ENCODE measurements at regions not wholly inside any gene's neighbourhood (a gene's known extent, or its start where the extent isn't known, plus 50 kb on each side); places are given as distances from the start of the nearest gene placed in this dataset.

DNA sequence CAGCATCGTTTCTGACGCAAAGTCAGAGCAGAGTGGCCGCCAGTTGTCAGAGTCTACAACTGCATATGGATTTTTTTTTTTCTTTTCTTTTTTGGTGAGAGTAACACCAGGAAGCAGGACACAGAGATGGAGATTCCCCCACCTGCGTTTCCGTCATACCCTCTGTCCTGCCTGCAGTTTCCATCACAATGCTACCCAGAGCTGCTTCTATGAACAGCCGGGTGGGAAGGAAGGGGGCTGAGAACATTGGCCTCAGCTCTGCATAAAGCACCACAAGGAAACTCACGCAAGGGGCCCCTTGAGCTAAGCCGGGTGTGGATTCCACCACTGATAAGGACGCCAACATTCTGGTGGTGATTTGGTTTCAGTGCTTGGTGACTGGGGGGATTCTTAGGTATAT is 183.5 kb upstream of the AFDN start:
- TF ChIP-seq POLR2A (IDR thresholded peaks at IDR 0.05; ENCODE audit: low read depth, low read length): no peak
- TF ChIP-seq POLR2AphosphoS5 (IDR thresholded peaks at IDR 0.05; ENCODE audit: low read depth, low read length): no peak
- TF ChIP-seq TAF1 (IDR thresholded peaks at IDR 0.05; ENCODE audit: borderline replicate concordance, low read depth, low read length): no peak
- no peak for FAIRE-seq
- no peak for DNase-seq (ENCODE audit: insufficient read length)

DNA sequence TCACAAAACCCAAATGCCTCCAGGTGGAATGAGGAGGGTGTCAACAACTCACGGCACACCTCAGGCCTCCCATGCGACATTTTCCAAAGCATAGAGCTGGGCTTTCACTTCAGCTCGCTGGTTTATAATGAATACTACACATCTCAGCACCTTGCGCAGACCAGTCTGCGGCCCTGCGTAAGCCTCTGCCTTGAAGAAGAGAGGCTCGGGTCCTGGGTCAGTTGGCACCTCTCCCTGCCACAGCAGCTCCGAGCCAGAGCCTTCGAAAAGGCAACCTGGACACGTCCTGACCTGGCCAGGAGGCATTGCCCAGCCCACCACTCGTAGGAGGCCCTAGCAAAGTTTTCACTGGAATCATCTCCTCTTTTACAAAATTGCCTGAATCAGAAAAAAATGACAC is 183.0 kb upstream of the AFDN start:
- no peak for TF ChIP-seq POLR2AphosphoS5 (IDR thresholded peaks at IDR 0.05; ENCODE audit: low read depth, low read length)
- no peak for TF ChIP-seq POLR2A (IDR thresholded peaks at IDR 0.05; ENCODE audit: low read depth, low read length)
- TF ChIP-seq TAF1 (IDR thresholded peaks at IDR 0.05; ENCODE audit: borderline replicate concordance, low read depth, low read length): no peak
- DNase-seq (ENCODE audit: insufficient read length) (no peak), FAIRE-seq (no peak)

DNA sequence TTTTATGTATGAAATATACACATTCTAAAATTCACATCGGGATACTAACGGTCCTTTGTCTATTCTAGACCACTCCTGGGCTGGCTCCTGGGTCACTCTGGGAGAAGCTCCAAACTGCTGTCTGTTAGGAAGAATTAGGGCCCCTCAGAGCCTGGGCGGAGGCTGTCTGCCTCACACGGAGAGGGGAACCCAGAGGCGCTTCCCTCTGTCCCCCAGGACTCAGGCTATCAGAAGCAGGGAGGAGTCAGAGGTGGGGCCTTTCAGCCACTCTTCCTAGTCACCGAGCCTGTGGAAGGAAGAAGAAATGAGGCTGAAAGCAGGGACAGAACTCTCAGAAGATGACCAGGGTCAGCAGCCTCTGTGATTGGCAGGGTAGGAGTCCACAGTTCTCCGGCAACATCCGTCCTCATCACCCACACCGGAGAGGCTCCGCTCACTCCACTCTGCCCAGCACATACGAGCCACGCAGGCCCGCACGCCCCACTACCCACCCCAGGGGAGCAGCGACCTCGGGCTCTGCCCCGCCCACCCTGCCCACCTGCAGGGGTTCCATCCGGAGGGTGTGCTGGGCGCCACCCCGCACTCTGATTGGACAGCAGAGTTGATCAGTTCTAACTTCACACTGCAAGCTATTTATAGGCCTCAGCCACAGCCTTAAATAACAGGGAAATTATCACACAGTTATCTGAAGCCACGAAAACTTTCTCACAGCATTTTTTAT is 182.1 kb upstream of the AFDN start:
- no peak for FAIRE-seq
- DNase-seq (ENCODE audit: insufficient read length): no peak
- TF ChIP-seq TAF1 (IDR thresholded peaks at IDR 0.05; ENCODE audit: borderline replicate concordance, low read depth, low read length) (no peak), POLR2AphosphoS5 (IDR thresholded peaks at IDR 0.05; ENCODE audit: low read depth, low read length) (no peak), POLR2A (IDR thresholded peaks at IDR 0.05; ENCODE audit: low read depth, low read length) (no peak)

- TF ChIP-seq POLR2A (IDR thresholded peaks at IDR 0.05; ENCODE audit: low read depth, low read length): no peak
- no peak for TF ChIP-seq POLR2AphosphoS5 (IDR thresholded peaks at IDR 0.05; ENCODE audit: low read depth, low read length)
- no peak for TF ChIP-seq TAF1 (IDR thresholded peaks at IDR 0.05; ENCODE audit: borderline replicate concordance, low read depth, low read length)
- DNase-seq (ENCODE audit: insufficient read length) (no peak), FAIRE-seq (no peak)
These were observed 181.3 kb upstream of the AFDN start for GRCh38 chr6:167645368-167645767.

GRCh38 chr6:167647306-167647705 is 179.4 kb upstream of the AFDN start:
- no peak for DNase-seq (ENCODE audit: insufficient read length)
- no peak for FAIRE-seq
- TF ChIP-seq POLR2A (IDR thresholded peaks at IDR 0.05; ENCODE audit: low read depth, low read length) (no peak), TAF1 (IDR thresholded peaks at IDR 0.05; ENCODE audit: borderline replicate concordance, low read depth, low read length) (no peak), POLR2AphosphoS5 (IDR thresholded peaks at IDR 0.05; ENCODE audit: low read depth, low read length) (no peak)

DNA sequence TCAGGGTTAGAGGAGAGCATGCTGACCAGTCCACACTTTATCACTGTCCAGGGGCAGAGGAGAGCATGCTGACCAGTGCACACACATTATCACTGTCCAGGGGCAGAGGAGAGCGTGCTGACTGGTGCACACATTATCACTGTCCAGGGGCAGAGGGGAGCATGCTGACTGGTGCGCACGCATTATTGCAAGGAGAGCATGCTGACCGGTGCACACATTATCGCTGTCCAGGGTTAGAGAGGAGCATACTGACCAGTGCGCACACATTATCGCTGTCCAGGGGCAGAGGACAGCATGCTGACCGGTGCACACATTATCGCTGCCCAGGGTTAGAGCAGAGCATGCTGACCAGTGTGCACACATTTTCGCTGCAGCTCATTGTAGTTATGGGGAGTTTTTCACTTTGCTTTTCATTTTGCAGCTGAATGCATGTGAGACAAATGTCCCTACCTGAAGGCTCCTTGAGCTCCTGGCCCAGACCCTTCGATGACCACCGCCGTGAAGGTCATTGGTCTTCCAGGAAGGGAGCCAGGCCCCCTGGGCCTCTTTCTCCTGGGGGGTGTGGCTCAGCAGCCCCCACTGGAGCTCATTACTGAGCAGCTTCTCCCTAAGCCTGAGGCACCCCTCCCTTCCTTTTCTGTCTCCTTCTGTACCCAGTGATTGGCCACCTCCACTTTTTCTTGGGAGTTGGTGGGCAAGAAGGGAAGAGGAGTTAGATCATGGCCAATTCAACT is 178.8 kb upstream of the AFDN start:
- FAIRE-seq: no peak
- no peak for TF ChIP-seq TAF1 (IDR thresholded peaks at IDR 0.05; ENCODE audit: borderline replicate concordance, low read depth, low read length)
- TF ChIP-seq POLR2AphosphoS5 (IDR thresholded peaks at IDR 0.05; ENCODE audit: low read depth, low read length): no peak
- TF ChIP-seq POLR2A (IDR thresholded peaks at IDR 0.05; ENCODE audit: low read depth, low read length): no peak
- DNase-seq (ENCODE audit: insufficient read length): no peak

DNA sequence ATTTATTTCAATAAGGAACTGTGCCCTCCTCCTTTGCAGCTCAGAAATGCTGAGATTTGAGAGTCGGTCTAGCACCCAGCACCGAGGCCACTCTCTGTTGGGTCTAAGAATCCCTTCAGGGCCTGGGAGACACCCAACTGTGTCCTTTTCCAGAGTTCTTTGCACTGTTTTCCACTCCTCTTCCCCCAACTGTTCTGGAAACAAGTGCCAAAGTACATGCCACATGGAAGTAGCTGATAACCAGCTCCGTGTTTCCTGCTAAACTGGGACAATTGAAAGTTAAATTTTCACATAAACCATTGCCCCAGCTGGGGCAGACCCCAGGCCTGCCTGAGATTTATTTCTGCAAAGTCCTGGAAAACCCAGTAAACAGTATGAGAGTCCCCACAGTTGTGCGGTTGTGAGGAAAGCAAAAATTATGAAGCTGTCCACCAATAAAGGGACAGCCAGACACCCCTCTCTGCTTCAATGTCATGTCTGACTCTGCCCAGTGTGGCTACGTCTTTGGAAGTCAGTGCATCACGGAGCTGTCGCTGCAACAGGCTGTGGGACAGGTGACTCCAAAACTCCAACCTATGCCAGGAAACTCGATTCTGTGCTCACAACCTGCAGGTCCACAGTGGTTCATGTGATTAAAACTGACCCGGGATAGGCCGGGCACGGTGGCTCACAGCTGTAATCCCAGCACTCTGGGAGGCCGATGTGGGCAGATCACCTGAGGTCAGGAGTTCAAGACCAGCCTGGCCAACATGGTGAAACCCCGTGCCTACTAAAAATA is 178.0 kb upstream of the AFDN start:
- no peak for FAIRE-seq
- no peak for TF ChIP-seq TAF1 (IDR thresholded peaks at IDR 0.05; ENCODE audit: borderline replicate concordance, low read depth, low read length)
- TF ChIP-seq POLR2AphosphoS5 (IDR thresholded peaks at IDR 0.05; ENCODE audit: low read depth, low read length): no peak
- no peak for DNase-seq (ENCODE audit: insufficient read length)

GRCh38 chr6:167649476-167649875 is 177.2 kb upstream of the AFDN start:
- TF ChIP-seq POLR2A (IDR thresholded peaks at IDR 0.05; ENCODE audit: low read depth, low read length) (no peak), POLR2AphosphoS5 (IDR thresholded peaks at IDR 0.05; ENCODE audit: low read depth, low read length) (no peak), TAF1 (IDR thresholded peaks at IDR 0.05; ENCODE audit: borderline replicate concordance, low read depth, low read length) (no peak)
- DNase-seq (ENCODE audit: insufficient read length) (no peak), FAIRE-seq (no peak)

- no peak for TF ChIP-seq POLR2A (IDR thresholded peaks at IDR 0.05; ENCODE audit: low read depth, low read length)
- no peak for TF ChIP-seq TAF1 (IDR thresholded peaks at IDR 0.05; ENCODE audit: borderline replicate concordance, low read depth, low read length)
- DNase-seq (ENCODE audit: insufficient read length) (no peak), FAIRE-seq (no peak)
These were observed 175.9 kb upstream of the AFDN start for GRCh38 chr6:167650730-167651317.

- peak; percentile 65 for FAIRE-seq
These were observed 175.2 kb upstream of the AFDN start for GRCh38 chr6:167651318-167652041.

More at GRCh38 chr6:167651318-167652041, 175.2 kb upstream of the AFDN start:
- no peak for DNase-seq (ENCODE audit: insufficient read length)
- TF ChIP-seq POLR2A (IDR thresholded peaks at IDR 0.05; ENCODE audit: low read depth, low read length) (no peak), POLR2AphosphoS5 (IDR thresholded peaks at IDR 0.05; ENCODE audit: low read depth, low read length) (no peak), TAF1 (IDR thresholded peaks at IDR 0.05; ENCODE audit: borderline replicate concordance, low read depth, low read length) (no peak)
